Skin epidermis (tissue), 12 donors: ENCODE measurements at regions not wholly inside any gene's neighbourhood (a gene's known extent, or its start where the extent isn't known, plus 50 kb on each side); places are given as distances from the start of the nearest gene placed in this dataset.
"Not testable (repeated sequence)": the region's sequence is repeated elsewhere in the genome, so short reads cannot be mapped to it uniquely, and the experiment has no call there.

Experiments
- H3K27ac ChIP-seq, 21 experiments: fragments of 200-600 bp; sonication (generic) in 11 of 21; one replicate each; pipeline ENCODE4 v1.5.0; 2020; ENCODE audit warnings: mild to moderate bottlenecking in 3 of 21, inconsistent platforms in 2 of 21, moderate library complexity in 2 of 21
- H3K4me3 ChIP-seq, 7 experiments: fragments of 200-600 bp; sonication (generic) in 2 of 7; one replicate each; pipeline ENCODE4 v1.5.0; 2020; ENCODE audit warnings: inconsistent platforms in 2 of 7, mild to moderate bottlenecking in 2 of 7, moderate library complexity in 1 of 7

DNA sequence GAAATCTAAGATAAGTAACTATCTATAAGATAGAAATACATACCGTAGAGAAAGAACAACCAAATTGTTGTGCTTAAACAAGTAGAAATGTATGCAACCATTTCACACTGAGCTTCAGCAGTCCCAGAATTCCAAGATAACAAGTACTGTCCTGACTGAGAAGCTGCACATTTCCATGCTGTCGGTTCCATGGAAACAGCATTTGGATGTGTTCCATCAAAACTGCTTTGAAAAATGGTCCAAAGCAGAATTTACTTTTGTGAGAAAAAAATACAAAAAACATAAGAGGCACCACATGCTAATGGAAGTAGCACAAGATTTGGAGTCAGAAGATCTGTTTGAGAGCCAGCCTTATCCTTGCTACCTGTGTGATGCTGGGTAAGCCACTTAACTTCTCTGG, 92.6 kb downstream of the MTERF1 start:
- H3K27ac ChIP-seq: no peak overlapping the region
- H3K4me3 ChIP-seq: no peak overlapping the region

DNA sequence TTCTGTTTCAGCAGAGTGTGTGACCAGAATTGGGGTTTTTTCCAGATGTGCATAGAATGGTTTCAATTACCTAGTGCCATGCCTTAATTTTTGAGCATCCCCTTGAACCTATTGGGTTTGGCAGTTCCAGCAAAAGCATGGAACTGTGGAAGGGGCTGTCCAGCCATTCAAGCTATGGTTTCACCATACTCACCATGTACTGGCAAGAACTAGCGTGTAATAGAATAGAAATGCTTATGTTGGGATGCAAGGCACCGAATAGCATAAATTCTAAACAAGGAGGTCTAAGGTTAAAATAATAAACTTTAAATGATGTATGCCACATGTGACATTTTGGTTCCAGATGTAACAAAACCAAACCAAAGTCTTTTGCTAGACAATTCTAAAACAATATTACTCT, 91.4 kb downstream of the MTERF1 start:
- H3K4me3 ChIP-seq: no peak overlapping the region
- H3K27ac ChIP-seq: no peak overlapping the region

DNA sequence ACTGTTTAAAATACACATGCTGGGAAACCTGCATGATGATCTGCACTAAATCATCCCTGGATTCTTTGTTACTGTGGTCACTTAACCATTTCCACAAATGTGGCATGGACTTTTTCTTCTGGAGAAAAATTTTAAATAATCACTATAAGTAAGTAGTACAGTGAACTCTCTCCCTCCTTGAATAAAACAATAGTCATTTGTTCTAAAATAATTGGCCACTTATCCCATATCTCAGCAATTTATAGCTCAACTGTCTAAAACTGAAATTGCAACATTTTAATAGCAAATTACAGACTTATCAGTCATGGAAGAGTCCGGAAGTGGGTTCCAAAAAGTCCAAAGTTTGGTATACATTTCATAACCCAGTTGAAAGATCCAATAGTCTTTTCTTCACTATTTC, 90.9 kb downstream of the MTERF1 start:
- H3K4me3 ChIP-seq: no peak overlapping the region
- no peak overlapping the region for H3K27ac ChIP-seq

DNA sequence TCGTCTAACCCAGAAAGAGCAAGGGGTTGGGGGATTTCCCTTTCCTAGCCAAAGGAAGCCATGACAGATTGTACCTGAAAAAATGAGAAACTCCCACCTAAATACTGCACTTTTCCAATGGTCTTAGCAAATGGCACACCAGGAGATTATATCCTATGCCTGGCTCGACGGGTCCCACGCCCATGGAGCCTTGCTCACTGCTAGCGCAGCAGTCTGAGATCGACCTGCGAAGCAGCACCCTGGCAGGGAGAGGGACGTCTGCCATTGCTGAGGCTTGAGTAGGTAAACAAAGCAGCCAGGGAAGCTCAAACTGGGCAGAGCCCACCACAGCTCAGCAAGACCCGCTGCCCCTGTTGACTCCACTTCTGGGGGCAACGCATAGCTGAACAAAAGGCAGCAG, 89.9 kb downstream of the MTERF1 start:
- H3K27ac ChIP-seq, H3K4me3 ChIP-seq: not testable (repeated sequence)

DNA sequence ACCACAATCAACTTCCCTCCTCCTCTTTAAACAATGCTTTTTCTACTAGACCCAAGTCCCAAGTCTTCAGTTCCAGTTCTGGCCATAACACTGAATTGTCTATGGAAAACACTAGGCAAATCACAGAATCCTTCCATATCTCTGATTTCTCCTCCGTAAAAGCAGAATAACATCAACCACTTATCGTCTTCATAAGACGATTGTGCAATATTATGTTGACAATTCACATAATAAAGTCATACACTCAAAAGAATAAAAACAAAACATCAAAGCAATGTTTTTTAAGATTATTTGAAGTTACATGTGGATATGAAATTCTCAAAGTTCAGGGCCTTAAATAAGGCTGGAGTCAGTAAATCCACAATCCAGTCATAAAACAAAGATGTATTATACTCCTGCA, 84.4 kb downstream of the MTERF1 start:
- Histone ChIP-seq H3K4me3 (no peak overlapping the region), H3K27ac (no peak overlapping the region)

DNA sequence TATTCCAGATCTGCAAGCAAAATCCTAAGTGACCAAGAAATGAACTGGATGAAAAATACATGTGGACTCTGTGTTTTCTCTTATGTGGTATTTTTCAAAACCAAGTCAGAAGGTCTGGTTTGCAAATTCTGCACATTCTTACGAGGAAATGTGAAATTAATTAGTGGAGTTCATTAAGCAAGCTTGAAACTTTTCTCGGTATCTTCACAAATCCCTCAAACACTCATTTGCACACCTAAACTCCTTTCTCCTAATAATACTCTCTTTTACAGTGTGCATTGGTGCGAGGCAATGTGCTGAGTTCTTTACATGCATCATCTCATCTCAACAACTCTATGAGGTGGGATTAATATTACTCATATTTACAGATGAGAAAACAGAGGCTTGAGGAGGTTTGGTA, 82.1 kb downstream of the MTERF1 start:
- H3K4me3 ChIP-seq: no peak overlapping the region
- H3K27ac ChIP-seq: no peak overlapping the region

DNA sequence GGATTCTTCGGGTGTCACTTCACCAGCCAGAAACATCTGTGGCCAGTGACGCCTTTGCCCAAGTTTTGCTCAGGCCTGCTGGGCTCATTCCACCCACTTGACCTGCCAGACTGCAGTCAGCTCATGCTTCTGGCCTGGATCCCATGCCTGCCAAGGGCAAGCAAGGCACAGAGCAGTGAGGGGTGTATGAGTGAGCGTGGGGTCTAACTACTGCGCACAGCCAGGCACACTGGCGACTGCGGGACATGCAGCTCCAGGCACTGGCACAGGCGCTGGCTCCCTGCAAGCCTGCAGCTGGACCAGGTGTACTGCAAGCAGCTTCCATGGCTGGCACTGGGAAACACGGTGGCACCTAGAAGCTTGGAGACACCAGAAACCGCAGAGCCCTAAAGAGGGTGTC, 80.1 kb downstream of the MTERF1 start:
- Histone ChIP-seq H3K4me3 (no peak overlapping the region), H3K27ac (no peak overlapping the region)

DNA sequence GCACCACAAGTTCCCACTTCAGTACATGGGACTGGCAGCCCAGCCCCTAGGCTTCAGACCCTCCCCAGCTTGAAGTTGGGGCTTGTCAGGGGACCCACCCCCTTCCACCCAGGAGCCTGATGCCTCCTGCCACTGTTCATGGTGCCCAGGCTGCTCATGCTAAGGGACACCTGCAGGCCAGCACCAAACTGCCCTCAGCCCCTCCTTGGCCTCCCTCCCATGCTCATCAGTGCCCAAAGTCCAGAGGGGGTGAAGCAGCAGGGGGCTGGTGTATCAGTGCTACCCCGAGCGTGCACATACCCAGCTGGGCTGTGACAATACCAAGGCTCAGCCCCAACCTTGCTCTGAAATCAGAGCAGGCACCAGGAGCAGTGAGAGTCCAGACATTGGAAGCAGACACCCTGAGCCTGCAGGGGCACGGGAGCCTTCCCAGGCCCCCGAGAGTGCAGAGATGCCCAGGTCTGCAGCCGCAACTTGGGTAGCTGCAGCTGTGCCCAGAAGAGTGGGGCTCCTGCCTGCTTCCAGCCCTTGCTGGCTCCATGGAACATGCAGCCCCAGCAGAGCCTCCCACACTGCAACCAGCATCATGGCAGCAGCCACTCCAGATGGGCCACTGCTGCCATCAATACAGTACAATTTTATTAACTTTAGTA, 79.0 kb downstream of the MTERF1 start:
- Histone ChIP-seq H3K27ac (no peak overlapping the region), H3K4me3 (no peak overlapping the region)

DNA sequence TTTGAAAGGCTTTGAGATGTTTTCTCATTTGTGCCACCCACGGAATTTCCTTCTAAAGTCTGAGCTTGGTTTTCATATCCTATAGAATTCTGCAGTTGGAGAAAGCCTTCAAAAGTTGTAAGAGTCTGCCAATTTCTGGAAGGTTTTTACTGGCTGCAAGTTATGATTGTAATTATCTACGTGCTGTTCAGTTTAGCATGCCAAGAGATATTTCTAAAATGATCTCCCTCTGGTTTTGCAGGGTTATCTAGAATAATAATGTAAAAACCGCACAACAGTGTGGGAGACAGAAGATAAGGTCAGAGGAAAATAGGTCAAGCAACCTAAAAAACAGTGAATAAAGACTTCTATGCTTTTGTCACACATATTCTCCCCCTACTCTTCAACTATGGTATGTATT, 69.3 kb downstream of the MTERF1 start:
- H3K27ac ChIP-seq: no peak overlapping the region
- H3K4me3 ChIP-seq: no peak overlapping the region

DNA sequence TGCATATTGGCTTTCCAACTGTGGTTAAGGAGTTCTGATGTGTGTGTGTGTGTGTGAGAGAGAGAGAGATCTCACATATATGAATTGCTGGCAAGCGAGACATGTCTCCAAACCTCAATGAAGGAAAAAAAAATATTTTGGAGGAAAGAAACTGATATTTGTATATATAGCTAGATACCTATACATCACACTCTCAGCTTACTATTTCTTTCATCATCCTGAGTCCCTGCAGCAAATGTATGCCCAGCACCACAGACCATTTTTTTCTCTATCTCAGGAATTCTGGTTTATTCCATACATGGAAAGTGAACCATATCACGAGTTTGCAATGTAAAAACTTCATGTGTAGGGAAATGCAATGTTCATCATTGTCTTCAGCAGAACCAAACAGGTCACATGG, 68.9 kb downstream of the MTERF1 start:
- no peak overlapping the region for H3K4me3 ChIP-seq
- H3K27ac ChIP-seq: no peak overlapping the region

DNA sequence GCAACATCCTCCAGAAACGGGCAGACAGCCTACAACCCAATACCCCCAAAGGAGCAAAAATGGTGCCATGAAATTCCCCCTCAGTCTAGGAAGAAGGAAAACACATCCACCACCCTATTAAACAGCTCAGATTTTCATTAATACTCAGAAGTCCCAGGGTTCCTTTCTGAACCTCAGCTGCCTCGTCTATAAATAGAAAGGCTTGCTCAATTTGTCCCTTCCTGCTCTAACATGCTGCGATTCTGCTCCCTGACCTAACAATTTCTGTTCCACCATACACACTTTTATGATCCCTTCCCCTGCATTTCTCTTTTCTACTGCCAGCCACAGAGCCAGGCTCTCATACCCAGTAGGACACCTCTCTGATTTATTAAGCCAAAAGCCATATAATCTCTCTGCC, 68.1 kb downstream of the MTERF1 start:
- Histone ChIP-seq H3K4me3 (no peak overlapping the region), H3K27ac (no peak overlapping the region)

DNA sequence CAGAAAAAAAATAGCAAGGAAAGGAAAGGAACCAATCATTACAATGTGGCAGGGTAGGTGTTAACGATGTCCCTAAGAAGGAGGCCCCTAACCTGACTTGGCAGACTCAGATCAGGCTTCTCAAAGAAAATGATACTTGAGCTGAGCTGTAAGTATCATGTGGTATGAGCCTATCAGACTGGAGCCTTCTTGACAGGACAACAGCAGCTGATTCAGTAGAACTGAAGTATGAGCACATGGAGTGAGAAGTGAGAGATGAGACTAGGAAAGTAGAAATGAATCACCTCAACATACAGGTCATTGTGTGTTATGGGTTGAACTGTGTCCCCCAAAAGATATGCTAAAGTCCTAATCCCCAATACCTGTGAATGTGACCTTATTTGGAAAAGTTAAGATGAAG, 66.3 kb downstream of the MTERF1 start:
- no peak overlapping the region for H3K4me3 ChIP-seq
- H3K27ac ChIP-seq: no peak overlapping the region
